DMS 273 (cell line): ENCODE measurements at regions not wholly inside any gene's neighbourhood (a gene's known extent, or its start where the extent isn't known, plus 50 kb on each side); places are given as distances from the start of the nearest gene placed in this dataset.

Source experiments
- DNase-seq: peaks from one replicate; lab custom pipeline; 2025; ENCODE audit not compliant: unreplicated experiment; lab: John Stamatoyannopoulos, UW

GRCh38 chr2:79359419-79359818 lies 153.4 kb upstream of the CTNNA2 start:
- no peak for DNase-seq

GRCh38 chr2:79355569-79355968 lies 157.3 kb upstream of the CTNNA2 start:
- DNase-seq: no peak

- DNase-seq: no peak
Measured at GRCh38 chr2:79327460-79327859, 167.9 kb upstream of the REG3A start.

GRCh38 chr2:79320871-79321270 lies 161.3 kb upstream of the REG3A start:
- DNase-seq: no peak

GRCh38 chr2:79294994-79295393 lies 135.4 kb upstream of the REG3A start:
- no peak for DNase-seq

- no peak for DNase-seq
Measured at GRCh38 chr2:79292958-79293315, 133.4 kb upstream of the REG3A start.

- no peak for DNase-seq
Measured at GRCh38 chr2:79292239-79292957, 132.8 kb upstream of the REG3A start.

GRCh38 chr2:79275863-79276262 lies 116.3 kb upstream of the REG3A start:
- no peak for DNase-seq

GRCh38 chr2:79275197-79275596 lies 115.6 kb upstream of the REG3A start:
- DNase-seq: no peak

GRCh38 chr2:79272616-79273015 lies 113.1 kb upstream of the REG3A start:
- no peak for DNase-seq

GRCh38 chr2:79271456-79271855 lies 111.9 kb upstream of the REG3A start:
- no peak for DNase-seq

- no peak for DNase-seq
Measured at GRCh38 chr2:79260848-79261247, 101.3 kb upstream of the REG3A start.

- no peak for DNase-seq
Measured at GRCh38 chr2:79259959-79260358, 100.4 kb upstream of the REG3A start.

GRCh38 chr2:79259296-79259695 lies 99.7 kb upstream of the REG3A start:
- no peak for DNase-seq

GRCh38 chr2:79253243-79253774 lies 93.8 kb upstream of the REG3A start:
- no peak for DNase-seq

GRCh38 chr2:79250656-79251055 lies 91.1 kb upstream of the REG3A start:
- DNase-seq: no peak

- no peak for DNase-seq
Measured at GRCh38 chr2:79248776-79249175, 89.2 kb upstream of the REG3A start.

GRCh38 chr2:79235135-79235534 lies 75.6 kb upstream of the REG3A start:
- peak; percentile 1 for DNase-seq

- DNase-seq: no peak
Measured at GRCh38 chr2:79223539-79223938, 64.0 kb upstream of the REG3A start.

GRCh38 chr2:79219383-79219988 lies 59.9 kb upstream of the REG3A start:
- DNase-seq: peak; percentile 68

GRCh38 chr2:79210274-79210917 lies 50.8 kb upstream of the REG3A start:
- no peak for DNase-seq
